Amniotic epithelial cell (primary cell): ENCODE measurements at regions not wholly inside any gene's neighbourhood (a gene's known extent, or its start where the extent isn't known, plus 50 kb on each side); places are given as distances from the start of the nearest gene placed in this dataset.

ENCODE experiments used
- DNase-seq: peaks from one replicate; pipeline ENCODE4 v3.0.0-alpha.2; 2010; ENCODE audit warnings: low read depth

DNA sequence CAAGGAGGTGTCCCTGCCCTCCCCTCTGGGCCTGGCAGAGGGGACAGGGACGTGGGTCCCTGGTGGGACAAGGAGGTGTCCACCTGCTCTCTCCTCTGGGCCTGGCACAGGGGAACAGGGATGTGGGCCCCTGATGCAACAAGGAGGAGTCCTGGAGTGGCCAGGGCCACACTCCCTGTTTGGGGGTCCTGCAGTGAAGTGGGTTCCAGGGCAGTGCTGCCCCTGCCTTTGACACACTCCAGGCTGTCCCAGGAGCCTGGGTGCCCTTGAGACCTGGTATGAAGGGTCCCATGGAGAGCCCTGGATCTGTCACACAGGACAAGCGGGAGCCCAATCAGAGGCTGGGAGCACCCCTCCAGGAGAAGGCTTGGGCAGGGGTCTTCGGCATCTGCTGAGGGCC lies 75.8 kb upstream of the GPC1 start:
- DNase-seq = no peak

DNA sequence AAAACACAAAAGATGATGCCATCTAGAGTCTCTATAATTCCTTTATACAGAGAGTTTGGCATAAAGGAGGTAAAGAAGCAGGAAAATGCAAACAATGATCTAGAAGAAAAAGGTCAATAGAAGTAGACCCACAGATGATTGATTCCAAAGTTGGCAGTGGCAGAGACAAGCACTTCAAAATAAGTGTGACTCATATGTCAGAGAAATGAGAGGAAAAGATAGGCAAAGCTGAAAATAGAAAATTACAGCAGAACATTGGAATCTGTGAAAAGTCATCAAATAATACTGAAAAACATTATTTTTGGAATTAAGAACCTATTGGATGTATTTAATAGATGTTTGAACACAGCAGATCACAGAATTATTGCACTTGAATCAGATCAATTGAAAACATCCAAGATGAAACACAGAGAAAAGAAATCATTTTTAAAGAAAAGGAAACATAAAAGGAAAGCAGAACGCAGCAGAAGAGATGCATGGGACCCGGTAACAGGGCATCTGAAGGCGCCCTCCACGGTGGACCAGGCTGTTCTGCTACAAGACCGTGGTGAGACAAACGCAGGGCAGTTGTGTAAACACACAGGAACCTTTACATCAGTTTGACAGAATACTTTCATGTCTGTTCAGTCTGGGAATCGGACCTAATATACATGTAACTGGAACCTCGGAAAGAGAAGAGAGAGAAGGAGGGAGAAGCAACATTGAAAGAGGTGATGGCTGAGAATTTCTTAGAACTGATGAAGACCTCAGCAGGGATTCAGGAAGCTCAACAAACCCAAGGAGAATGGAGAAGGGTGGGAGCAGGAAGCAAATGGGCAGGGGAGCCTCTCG lies 74.6 kb upstream of the GPC1 start:
- DNase-seq = no peak

DNA sequence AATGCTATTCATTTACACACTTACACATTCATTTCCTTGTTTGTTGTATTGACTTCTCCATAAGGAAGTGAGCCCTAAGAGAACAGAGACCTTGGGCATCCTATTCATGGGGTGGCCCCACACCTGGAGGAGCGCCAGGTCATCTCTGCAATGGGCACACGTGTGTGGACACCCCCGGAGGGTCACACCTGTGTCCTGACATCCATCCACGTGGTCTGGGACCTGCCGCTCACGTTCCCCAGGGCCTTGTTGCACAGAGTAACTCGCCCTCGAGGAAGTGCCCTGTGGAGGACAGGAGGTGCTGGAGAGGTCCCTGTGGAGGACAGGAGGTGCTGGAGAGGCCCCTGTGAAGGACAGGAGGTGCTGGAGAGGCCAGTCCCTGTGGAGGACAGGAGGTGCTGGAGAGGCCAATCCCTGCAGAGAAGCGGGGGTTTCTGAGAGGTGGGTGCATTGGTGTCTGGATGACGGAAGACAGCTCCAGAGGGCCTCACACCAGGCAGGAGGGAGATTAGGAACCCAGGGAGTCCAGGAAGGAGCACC lies 73.2 kb upstream of the GPC1 start:
- DNase-seq = no peak

DNA sequence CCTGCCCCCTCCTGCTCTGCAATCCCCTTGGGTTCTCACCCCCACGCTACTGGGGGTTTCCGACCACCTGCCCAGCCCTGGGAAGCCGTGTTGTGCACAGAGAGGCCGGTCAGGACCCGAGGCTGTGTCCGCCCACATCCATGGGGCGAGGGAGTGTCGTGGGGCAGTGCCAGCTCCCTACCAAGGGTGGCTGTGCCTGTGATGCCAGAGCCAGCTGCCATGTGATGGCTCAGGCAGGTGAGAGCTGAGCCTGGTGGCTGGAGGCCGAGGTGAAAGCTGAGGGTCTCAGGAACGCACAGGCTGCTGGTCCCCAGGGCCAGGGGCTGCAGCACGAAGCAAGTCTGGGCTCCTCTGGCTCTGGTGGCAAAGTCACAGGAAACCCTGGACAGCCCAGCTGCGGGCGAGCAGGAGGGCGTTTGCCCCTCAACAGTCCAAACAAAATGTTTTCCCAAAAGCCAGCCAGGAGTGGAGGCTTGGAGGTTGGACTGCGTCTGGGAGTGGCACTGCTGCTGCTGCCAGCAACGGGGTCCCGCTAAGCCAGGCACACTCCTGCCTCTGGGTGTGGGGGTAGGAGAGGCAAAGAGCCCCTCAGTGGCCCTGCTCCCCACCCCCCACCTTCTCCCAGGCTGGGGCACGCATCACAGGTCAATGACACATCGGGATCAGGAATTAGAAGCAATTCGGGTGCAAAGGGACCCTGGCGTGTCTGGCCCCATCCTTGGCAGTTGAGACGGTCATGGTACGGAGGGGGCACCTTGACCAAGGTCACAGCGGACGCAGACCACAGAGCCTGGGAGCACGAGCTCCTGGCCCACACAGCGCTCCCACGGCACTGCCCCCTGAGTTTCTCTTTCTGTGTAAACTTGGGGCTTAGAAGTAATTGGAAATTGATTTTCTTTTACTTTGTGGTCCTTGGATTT lies 72.4 kb upstream of the GPC1 start:
- no peak for DNase-seq

DNA sequence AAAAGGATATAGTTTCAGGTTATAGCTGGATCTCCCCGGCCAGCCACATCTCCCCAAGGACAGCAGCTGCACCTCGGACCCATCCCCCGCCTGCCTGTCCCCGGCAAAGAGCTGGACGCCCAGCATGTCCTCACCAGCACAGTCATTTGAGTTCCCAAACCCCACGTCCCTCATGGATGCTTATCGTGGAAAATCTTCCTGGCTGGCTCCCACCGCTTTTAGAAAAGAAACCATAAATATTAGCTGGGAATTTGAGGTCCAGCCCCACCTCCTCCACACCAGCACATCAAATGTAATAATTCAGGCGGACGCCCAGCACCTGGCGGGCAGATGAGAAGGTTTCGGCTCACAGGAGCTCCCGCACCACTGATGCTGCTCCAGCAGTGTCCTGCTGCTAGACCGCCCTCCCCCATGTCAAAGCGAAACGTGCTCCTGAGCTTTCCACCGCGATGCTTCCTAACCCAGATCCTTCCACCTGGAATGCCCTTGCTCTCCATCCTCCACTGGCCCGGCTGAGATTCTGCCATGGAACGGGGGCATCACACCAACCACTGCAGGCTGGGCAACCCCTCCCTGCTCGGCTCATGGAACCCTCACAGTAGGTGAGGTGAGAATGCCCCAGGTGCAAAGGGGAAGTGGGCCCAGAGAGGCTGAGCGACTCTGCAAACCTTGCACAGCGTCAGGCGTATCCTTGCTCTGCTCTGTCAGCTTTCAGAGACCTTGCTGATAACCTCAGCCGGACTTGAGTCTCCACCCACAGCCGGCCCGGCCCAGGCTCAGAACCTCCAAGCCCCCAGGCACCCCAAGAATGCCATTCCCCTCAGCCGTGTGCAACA lies 71.5 kb upstream of the GPC1 start:
- no peak for DNase-seq

DNA sequence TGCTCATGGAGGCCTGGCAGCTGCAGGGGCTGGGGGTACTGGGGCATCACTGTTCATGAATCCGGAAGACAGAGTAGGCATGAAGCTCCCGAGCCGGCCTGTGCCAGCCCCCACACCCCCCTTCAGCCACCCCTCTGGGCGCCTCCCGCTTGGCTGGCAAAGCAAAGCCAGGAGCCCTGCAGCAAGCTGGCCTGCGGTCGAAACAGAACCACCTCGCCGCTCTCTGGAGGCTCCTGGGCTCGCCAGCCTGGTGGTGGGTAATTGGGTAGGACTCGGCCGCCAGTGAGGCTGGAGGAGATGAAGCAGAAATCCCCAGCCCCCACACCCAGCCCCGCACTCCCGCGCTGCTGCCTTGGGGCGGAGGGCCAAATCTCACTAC lies 70.9 kb upstream of the GPC1 start:
- no peak for DNase-seq

DNA sequence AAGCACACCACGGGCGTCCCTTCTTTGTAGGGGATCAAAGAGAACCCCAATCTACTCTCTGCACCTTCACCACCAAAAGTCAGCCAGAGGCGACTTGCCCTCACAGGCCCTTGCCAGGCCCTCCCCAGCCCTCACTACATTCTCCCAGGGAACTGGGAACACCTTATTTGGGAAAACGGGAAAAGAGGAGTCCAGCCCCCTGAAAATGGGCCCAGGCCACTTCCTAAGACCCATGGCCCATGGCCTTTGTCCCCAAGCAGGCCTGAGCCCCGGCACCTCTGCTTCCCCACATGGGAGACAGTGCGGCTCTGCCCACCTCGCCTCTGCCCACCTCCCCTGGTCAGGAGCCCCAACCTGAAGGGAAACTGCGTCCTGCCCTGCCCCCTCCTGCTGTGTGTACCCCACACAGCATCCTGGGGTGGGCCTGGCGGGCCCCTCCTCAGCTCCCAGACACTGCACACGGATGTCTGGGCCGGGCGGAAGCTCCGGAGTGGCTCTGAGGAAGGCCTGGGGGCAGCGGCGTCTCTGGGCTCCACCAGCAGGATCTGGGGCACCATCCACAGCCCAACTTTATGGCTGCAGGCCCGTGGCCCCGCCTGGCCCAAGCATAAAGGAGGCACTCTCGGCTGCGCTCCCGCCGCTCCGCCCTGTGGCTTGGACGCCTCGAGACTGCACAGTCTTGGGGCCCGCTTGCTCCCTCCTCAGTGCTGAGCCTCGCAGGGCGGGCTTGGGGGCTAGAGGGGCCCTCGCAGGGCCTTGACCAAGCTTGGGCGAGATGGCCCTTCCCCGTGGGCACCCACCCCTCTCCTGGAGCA lies 70.3 kb upstream of the GPC1 start:
- no peak for DNase-seq

DNA sequence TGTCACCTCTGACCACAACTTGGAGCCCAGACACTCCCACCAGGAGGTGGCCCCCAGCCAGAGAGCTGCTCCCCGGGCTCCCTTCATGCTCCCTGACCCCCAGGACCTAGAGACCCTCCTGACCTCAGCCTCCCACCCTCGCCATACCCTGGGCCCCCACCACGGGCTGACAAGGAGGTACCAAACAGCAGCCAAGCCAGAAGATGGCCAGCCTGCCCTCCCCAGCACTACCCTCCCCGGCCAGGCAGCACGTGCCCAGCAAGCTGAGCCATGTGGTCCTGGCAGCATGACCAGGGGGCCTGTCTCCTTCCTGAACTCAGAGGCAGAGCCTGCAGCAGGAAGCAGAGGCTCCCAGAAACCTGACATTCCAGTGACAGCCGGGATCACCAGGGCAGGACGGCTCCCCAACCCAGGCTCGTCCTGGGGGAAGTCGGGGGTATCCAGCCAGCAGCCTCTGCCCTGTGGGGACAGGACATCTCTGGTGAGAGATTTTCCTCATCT lies 69.4 kb upstream of the GPC1 start:
- no peak for DNase-seq

DNA sequence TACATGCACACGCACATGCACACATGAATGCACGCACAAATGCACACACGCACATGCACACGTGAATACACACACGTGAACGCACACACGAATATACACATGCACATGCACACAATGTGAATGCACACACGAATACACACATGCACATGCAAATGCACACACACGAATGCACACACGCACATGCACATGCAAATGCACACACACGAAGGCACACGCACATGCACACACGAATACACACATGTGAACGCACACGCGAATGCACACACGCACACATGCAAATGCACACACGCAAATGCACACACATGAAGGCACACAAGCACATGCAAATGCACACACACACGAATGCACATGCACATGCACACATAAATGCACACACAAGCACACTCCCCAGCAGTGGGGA lies 68.6 kb upstream of the GPC1 start:
- no peak for DNase-seq

DNA sequence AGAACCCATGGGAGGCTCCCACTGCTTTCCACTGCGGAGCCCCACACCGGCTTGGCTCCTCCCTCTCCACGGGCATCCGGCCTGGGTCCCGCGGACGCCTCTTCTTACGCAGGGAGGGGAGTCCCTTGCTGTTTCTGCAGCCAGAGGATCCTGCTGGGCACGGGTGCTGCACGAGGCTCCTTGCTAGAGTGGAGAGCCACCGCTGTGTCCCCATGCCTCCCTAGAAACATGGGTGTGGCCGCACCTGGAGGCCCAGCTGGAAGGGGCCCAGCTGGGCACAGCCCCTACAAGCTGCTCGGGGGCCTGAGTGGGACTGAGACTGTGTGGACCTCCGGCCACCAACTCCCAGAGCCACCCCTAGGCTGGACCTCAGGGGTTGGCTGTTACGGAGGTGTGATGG lies 67.7 kb upstream of the GPC1 start:
- no peak for DNase-seq

DNA sequence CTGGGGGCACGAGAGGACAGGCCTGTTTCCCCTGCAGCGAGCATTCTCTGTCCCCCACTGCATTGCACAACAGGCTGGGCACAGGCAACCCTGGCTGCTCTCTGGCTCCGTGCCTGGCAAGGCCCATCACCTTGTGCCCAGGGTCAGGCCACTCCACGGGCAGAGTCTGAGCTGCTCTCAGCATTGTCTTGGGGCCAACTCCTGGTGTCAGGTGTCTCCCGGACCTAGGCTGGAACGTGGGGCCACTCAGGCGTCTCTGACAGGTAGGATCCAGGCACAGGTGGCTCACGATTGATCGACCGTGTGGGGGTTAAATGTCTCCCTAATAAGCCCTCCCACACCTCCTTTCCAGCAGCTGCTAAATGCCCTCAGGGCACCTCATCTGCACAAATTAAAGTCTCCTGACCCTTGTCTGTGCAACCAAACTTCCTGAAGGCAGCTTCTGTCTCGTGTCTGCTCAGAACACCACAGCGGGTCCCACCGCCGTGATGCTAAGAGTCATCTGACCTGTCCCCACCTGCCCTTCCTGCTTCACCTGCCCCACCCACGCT lies 66.6 kb upstream of the GPC1 start:
- DNase-seq = no peak

DNA sequence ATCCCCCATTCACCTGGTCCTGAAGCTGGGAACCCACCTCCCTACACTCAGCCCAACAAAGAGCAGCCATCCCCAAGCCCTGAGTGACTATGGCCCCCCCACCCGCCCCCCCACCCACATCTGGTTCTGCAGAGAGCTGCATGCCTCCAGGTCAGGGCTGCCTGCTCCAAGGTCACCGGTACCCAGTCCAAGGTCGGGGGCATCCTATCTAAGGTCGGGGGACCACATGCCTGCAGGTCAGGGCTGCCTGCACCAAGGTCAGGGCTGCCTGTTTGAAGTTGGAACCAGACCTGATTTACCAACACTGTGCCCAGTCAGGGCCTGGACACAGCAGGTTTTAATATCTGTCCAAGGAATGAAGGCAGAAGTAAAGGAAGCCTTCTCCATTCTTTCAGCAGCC lies 66.1 kb upstream of the GPC1 start:
- DNase-seq = no peak

DNA sequence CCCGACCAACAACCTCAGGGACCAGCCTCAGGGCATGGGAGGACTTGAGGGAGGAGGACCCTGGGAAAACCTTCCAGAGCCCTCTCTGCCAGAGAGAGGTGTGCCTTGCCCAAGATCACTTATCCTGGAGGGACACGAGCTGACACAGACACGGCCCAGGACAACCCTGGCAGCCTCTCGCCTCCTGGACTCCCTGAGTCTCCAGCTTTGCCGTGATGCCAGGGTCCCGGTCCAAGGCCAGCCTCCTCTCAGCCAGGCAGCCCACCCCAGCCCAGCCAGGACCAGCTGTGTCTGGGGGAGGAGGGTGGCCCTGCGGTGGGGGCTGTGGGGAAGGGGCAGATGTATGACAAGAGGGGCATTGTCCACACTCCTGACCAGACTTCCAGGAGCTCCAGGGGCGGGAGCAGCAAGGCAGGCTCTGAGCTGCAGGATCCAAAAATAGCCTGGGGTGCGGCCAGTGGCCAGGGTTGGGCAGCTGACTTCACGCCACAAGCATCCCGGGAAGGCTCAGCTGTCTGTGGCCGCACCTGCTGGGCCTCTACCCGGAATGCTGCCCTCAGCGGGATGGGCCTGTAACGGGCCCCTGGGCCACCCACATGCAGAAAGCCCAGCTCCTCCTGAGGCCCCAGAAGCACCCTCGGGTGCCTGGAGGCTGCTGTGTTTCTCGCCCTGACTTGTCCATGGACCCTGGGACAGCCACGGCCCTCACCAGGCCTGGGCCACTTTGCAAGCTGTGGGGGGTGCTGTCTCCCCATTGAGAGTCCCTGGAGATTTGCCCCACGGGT lies 65.5 kb upstream of the GPC1 start:
- DNase-seq = peak; percentile 80

DNA sequence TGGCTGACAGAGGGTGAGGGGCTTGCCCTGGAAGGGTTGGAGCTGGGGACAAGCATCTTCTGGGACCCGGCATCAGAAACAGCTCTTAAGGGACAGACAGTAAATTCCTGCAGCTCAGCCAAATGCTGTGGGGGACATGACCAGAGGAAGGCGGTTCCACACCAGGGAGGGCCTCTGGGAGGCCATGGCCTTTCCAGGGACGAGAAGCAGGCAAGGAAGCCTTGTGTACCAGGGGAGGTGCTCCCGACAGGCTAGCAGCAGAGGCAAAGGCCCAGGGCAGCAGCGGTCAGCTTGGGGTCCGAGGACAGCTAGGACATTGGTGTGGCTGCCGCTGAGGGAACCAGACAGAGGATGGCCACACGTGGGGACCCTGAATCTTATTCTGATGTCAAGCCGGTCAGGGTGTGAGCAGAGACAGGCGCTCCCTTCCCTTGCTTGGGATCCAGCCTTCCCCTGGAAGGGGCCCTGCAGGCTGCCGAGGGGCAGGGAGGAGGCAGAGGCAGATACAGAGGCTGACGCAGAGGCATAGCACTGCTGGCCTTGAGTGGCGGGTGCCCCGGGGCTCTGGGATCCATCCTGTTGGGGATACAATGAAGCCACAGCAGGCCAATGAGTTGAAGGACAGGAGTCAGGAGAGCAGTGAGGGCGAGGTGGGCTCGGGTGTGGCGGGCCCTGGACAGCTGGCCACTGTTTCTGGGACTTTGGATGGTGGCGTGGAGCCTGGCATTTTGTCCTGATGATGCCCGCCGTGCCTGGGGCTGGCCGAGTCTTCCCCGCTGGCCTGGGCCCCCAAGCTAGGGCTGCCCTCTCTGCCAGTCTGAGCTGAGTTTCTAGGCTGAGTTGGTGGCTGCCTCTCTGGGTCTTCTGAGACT lies 64.1 kb upstream of the GPC1 start:
- DNase-seq = no peak

DNA sequence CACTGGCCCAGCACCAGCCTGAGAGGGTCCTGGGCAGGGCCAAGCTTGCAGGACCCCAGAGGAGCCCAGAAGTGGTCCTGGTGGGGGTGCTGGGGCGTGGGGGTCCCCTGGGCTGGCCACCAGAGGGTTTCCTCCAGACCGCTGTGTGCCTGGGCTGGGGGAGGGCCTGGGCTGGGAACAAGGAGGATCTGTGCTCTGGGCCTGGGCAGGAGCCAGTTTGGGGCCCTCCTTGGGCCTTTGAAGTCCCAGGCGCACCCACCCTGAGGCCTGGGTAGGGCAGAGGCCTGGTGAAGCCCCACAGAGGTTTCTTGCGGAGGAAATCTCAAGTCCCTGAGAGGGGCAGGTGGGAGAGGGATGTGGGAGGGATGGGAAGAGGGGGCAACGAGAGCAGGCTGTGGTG lies 63.4 kb upstream of the GPC1 start:
- no peak for DNase-seq

DNA sequence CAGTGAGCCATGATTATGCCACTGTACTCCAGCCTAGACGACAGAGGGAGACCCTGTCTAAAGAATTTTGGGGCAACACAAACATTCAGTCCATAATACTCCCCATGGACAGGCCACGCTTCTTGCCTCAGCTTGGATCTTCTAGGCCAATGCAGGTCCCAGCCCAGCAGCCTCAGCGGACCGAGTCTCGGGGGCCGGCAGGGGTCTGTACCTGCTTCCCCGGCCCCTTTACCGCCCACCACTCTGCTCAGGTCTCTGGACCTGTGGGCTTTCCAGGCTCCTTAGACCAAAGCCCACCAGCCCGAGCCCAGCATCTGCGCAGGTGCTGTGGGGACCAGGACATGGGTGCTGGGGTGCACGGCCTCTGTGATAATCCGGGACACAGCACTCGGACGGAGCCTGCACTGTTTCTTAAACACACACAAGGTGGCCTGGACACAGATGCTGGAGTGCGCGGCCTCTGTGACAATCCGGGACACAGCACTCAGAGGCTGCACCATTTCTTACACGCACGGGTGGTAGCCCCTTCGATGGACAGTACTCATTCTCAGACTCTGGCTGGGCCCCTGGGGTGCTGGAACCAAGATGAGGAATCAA lies 62.1 kb upstream of the GPC1 start:
- DNase-seq = no peak

DNA sequence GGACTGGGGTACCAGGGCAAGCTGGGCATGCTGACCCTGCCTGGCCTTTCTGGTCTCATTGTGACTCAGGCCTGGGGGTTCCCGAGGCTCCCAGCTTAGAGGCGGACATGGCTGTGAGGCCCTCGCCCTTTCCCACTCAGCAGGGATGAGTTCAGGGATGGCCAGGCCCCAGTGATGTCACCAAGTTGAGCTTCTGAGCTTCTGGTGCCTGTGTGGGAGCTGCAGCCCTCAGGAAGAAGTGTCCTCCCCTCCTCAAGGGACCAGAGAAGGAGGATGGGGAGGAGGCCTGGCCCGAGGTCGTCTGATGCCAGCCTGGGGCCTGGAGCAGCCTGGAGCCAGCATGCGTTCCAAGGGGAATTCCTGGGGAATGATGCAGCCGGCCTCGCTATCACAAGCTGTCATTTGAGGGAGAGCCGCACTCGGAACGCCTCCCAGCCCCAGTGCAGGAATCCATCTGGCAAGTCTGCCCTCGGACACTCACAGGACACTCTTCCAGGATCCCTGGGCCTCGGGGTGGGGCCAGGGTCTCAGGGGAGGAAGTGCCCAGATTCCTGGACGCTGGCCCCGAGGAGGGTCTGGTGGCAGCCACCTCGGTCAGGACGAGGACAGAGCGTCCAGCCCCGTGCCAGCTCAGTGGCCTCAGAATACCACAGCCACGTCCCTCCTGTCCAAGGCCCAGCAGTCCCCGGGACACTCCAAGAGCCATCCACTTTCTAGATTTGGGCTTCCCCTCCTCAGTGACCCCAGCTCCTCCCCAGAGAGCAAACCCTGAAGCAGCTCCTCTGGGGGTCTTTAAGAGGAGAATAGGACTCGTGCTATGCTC lies 61.2 kb upstream of the GPC1 start:
- DNase-seq = peak; percentile 90
